AML-193 (cell line): ENCODE measurements at regions not wholly inside any gene's neighbourhood (a gene's known extent, or its start where the extent isn't known, plus 50 kb on each side); places are given as distances from the start of the nearest gene placed in this dataset.

ENCODE experiments used
- DNase-seq, 2 experiments: peaks; one replicate each; lab custom pipeline; 2025; lab: John Stamatoyannopoulos, UW

DNA sequence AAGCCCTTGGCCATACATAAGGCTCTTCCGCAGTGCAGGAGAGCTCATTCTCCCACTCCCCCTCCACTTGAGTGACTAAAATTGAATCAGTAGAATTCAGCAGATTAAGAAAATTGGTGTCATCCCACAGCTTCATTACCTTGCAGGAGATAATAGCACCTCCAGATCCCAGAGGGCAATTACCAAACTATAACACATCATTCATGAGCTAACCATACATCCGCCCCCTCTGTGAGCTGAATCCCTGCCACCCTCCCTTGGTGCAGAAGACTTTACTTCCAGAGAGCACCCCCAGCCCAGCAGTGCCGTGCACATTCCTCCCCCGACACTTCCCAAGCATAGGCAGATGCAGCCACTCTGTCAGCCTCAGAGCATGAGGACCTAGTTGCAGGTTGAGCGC lies 496.5 kb upstream of the B3GAT1 start:
- no peak for DNase-seq

DNA sequence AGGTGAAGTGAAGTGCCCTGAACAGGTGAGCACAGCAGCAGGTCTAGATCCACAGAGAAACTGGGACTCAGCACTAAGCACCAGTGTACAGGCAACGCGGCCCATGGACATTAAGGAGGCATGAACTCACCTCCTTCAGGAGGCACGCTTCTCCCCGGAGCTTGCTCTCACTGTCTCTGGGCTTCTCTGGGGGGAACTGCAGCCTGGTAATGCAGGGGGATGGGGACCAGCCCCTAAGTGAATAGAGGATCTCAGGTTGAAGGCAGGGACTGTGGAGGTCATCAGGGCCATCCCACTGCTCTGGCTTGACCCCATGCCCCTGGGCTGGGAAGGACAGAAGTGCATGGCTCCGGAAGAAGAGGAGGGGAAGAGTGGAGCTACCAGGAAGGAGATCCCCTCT lies 495.6 kb upstream of the B3GAT1 start:
- DNase-seq = no peak

DNA sequence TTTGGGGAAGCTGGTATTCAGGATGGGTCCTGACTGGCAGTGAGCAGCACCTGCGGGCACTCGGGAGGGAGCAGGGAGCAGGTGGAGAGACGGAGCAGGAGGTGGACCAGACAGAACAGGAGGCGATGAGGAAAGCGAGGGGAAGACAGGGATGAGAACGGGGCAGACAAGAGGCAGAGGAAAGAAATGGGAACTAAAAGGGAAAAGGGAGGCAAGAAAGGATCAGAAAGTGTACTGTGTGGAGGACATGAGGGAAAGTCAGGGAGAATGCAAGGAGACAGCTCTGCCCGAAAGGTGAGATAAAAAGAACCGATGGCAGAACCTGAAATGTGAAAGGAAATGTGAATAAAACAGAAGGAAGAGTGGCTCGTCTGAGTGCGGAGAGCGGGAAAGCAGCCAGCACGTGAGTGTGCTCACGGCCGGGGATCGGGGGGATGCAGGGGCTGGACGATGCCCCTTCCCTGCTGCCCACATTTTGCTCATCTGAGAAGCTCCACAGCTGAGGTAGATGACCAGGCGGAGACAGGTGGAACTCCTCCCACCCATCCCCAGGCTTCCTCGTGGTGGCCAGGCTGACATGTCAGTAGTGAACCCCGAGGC lies 494.4 kb upstream of the B3GAT1 start:
- DNase-seq = no peak

DNA sequence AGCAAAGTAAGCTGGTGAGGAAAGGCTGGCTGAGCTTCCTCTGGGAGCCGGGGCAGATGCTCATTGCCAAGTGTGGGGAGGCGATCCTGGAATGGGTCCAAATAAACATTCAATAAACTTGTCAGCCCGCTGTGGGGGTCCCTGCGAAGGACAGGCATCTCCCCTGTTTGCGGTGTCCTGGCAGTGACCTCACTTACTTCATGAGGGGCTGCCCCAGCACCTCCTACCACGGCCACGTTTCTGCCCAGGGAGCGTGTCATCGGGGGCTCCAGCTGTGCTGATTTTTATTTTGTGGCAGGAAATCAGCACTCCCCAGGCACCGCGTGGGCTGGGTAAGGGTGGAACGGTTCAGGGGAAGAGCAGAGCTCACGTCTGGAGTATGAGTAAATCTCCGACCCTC lies 493.9 kb upstream of the B3GAT1 start:
- no peak for DNase-seq

DNA sequence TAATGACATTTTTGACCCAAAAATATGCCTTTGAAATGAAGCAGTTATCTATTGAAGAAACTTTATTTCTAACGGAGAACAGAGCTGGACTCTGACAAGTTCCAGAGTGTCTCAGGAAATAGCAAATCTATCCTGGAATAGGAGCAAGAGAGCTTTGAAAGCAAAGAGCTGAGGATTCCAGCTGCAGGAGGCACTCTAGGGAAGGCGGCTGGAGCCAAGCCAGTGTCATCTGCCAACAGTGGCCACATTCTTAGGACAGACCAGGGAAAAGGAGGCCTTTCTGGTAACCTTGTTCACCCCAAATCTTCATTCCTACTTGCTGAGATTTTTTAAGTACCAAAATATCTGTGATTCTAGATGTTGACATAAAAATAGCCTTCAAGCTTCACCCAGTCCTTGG lies 493.5 kb upstream of the B3GAT1 start:
- no peak for DNase-seq

DNA sequence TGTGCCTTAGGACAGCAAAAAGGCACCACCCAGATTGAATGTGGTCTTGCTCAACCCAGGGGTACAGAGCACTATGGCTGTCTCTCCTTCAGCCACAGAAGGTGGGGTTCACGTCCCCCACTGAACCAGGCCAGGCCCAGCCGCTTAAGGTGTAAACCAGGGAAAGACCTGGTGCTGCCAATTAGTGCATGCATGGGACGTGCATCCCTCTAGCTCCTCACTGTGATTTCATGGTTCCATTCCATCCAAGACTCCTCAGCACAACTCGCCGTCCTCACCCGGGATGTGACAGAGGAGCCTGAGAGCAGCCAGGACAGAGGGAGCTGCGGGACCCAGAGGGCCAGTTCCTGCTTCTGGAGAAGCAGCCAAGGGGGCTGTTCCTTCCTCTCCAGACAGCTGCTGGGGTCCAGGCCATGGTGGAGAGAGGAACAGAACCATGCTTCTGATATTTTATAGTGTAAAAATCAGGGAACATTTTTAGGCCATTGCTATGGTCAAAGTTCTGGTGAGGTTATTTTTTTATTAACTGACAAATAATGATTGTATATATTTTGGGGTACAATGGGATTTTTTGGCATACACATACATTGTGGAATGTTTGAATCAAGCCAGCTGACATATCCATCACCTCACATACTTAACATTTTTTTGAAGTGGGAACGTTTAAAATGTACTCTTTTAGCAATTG lies 492.2 kb upstream of the B3GAT1 start:
- no peak for DNase-seq

DNA sequence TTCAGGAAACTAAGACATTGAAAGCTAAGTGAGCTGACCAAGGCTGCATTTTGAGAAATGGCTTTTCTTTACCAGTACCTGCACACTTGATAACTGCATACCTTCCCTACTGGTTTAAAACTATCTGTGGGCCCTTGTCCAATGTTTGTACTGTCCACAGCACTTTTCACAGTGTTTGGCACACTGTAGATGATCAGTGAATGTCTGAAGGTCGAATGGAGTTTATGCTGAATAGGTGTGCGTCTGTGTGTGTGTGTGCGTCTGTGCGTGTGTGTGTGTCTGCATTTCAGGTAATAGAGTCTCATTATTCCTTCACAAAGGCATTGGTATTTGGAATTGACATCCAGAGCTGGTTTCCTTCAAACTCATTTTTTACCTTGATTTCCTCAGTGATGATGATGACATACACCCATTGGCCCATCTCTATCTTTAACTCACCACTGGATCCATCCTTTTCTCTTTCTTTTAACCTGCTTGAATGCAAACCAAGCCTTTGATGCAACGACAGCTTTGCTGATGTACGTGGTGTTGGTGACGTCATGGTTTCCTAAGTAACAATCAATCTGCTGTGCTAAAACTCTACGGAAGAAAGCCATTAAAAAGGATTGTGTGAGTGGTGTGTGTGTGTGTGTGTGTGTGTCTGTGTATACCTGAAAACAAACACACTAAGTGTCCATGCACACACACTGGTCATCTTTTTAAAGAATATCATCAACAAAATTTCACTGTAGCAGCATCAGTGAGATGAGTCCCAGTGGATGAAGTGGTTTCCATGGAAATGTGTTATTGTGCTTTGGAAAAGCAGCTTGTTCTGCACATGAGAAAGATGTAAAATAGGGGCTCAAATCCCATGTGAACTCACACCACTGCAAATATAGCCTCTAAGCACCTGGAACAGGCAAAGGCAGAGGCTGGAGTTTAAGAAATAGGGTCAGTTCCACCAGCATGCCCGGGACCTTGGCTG lies 490.2 kb upstream of the B3GAT1 start:
- DNase-seq = no peak

DNA sequence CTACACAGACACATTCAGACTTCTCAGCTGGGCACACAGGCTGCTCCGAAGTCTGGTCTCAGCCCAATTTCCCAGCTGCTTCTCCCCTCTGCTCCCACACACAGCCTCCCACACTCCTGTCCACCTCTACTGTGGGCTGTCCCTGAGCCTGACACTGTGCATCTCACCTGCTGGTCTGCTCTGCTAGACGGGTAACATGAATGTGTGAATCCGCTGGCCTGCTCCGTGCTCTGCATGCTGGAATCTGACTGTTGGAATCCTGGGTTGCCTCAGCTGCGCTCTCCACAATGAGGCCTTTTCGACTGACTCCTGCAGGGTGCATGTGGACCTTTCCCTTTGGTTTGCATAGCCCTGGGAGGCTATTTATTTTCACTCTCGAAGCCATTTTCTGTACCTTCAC lies 489.5 kb upstream of the B3GAT1 start:
- no peak for DNase-seq

DNA sequence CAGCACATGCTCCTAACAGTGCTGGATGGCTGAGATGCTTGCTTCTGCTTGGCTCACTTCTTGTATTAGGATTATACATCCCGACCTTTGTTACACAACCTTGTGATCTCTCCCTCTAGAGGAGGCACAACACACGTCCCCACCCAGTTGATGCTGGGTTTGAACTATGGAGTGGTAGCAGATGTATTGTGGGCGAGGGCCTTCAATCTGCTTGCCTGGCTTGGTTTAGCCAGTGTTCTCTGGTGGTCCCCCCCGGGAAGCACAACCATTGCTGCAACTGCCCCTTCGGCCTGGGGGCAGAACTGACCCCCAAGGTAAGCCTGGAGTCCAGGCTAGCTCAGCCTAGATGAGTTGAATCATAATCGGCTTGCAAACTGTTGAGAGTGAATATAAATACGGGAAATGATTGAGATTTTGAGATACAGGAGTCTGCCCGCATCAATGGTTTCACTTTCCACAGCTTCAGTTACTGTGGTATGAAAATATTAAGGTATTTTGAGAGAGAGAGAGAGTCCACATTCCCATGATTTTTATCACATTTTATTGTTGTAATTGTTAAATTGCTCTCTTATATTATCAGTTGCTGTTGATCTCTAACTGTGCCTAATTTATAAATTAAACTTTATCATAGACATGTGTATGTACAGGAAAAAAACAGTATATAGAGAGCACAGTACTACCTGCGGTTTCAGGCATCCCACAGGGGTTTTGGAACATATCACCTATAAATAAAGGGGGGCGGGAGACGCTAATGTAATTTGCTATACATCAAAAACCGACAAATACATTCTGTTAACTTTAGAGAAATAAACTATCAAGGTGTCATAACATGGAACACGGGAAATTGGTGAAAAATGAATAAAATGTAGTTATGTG lies 482.0 kb upstream of the B3GAT1 start:
- DNase-seq = no peak

DNA sequence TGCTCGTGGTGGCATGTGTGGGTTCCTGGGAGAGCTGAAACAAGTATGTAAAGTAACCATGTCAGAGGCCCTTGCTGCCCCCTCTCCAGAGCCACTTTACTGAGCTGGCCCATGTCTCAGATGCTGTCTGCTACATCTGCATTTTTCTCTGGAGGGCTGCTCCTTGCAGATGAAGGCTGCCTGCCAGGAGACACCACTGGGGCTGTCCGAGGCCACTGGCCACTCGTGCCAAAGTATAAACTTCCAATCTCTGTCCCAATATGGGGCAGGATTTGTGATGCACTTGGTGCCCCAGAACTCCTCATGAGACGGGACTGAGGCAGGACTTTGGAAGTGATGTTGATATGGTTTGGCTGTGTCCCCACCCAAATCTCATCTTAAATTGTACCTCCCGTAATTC lies 478.4 kb upstream of the B3GAT1 start:
- no peak for DNase-seq

DNA sequence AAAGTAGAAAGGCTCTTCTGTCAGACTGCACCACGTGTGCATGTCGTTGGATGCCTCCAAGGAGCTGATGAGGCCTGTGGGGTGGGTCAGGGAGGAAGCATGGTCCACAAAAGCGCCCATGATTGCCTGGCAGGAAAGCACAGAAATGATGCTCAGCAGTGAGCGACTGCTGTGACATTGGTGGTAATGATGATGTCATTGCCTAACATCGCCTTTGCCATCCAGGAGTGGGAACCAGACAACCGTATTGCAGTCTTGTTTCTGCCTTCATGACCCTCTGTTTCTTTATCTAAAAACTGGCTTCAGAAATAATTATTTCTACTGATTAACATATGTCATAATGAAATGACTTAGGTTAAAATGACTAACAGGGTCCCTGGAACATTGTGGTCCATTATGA lies 477.8 kb upstream of the B3GAT1 start:
- DNase-seq = no peak

DNA sequence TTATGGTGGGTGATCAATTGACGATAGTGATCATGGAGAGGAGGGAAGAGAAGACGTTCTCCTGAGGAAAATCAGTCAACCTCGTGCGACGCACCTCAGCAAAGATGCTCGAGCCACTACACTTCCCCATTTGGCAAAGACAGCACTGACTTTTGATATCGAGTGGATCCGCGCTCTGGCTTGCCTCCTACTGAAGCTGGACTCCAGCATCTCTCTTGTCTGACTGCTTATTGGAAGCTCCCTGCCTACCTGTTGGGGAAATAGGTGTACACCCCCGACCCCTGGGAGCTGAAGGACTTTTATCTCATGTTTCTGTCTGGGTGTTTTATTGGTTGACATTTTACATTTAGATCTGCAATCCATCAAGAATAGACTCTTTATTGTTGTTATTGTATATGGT lies 476.8 kb upstream of the B3GAT1 start:
- DNase-seq = no peak

DNA sequence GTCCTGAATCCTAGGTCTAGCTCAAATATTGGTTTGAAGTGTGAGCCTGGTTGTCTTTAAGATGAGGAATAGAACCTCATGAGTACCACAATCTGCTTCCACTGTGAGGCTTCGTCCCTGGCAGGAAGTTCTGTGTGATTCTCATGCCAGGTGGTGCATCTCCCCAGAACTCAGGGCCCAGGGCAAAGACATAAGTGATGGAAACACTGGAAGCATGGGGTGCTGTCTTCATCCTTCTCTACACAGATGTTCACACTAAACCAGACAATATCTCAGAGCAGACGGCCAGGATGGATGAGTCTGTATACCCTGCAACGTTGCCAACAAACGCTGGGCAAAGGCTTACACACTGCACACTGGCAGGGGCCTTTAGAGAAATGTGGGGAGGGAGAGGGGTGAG lies 475.9 kb upstream of the B3GAT1 start:
- DNase-seq = no peak

DNA sequence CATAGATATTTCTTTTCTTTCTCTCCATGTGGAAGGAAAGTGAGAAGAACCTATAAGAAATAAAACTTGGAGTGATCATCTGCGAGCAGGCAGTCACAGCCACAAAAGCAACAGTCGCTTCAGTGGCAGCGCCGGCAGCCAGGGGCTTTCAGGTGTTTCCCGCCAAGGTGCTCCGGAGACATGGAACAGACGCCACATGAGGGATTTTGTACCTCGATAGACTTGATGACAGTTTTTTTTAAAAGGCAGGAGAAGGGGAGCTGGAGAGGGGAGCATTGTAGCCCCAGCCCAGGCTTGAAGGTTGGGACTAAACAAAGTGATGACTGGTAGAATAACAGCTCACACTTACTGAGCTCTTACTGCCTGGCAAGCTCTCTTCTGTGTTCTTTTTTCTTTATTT lies 471.4 kb upstream of the B3GAT1 start:
- no peak for DNase-seq

DNA sequence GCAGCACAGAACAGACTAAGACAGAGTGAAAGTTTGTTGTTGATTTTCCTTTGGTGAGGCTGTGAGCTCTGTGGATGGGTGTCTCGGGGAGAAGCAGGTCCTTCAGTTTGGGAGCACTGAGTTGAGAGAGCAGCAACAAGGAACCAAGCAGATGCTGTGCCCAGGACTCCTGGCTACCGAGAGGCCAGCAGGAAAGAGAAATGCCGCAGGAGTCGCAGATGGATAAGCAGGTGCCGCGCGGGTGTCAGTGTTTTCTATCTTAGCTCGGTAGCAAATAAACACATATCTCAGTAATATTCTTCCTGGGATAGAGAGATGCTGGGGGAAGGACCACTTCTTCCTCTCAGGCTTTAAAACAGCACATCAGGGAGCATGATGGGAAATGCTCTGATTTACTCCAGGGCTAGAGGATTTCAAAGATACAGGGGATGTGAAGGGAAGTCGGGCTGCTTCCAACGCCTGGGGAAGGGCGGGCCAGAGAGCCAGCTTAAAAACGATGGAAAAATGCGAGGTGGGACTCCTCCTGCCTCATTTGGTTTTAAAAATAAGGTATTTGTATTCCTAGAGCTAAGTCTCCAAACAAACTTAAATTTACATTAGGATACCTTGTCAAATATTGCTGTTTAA lies 470.7 kb upstream of the B3GAT1 start:
- DNase-seq = no peak

DNA sequence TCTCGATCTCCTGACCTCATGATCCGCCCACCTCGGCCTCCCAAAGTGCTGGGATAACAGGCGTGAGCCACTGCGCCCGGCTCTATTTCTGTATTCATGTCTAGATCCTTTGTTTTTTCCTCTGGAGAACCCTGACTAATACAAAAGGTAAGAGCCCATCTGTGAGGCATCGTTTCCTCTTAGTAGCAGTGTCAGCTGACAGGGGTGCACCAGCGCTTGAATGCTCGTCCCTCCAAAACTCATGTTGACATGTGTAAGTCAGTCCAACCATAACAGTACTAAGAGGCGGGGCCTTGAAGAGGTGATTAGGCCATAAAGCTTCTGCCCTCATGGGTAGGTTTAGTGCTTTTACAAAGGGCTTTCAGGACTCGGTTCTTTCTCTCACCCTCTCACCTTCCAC lies 470.1 kb upstream of the B3GAT1 start:
- no peak for DNase-seq

DNA sequence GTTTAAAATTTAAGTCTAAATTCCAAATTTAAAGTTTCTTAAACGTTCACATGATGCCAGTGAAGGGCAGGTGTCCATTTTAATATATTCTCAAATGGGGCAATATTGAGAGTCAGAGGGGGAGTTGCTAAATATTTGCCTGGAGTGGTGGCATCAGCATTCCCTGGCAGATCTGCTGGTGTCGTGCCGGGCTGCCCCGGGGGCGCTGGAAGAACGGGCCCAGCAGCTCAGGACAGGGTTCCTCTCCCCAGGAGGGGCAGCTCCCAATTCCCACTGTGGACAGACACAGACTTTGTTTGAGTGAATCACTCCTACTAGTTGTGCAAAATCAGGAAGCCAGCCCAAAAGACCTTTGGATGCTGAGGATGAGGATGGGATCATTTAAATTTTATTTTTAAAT lies 468.7 kb upstream of the B3GAT1 start:
- DNase-seq = no peak

DNA sequence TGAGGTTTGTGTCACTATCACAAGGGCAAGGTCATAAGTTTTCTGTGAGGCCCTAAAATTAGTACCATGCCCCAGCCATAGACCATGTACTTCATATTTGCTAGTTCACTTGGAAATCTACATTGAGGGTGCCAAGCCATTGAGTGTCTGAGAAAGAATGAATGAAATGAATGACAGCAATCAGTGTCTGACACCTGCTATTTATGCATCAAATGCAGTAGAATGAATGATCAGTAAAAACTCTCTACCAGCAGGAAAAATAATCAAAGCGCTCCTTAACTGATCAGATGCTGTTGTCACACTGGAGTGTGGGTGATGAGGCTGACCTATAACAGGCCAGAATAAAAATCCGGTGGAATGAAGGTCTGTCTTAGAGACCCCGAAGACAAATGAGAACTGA lies 467.9 kb upstream of the B3GAT1 start:
- no peak for DNase-seq

DNA sequence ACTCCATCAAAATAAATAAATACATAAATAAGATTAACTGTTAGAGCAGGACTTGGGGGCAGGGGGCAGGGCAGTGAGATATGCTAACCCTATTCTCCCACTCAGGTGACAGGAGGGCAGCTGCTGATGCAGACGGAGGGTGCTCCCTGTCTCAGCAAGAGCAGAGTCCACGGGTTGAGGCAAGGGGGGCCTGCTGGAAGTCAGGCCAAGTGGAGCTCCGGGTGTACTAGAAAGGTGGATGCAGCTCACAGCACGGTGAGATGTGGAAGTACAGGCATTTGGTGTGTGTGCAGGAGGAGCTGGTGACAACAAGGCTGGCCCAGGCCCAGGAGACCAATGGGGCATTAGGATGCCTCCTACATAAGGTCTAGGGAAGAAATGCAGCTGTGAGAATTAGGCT lies 467.3 kb upstream of the B3GAT1 start:
- no peak for DNase-seq

DNA sequence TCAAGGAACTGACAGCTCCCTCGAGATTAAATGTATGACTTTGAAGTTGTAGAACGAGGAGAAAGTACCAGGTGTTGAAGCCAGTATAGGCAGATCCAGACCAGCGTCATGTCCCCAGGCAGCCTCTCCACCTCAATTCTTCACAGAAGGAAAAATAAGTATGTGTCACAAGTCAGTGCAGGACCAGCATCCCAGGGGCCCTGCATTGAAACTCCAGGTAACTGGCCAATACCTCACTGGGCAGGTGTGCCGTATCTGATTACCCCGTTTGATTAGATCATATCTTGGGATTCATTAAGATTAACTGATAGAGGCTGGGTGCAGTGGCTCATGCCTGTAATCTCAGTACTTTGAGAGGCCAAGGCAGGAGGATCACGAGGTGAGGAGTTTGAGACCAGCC lies 466.7 kb upstream of the B3GAT1 start:
- no peak for DNase-seq

DNA sequence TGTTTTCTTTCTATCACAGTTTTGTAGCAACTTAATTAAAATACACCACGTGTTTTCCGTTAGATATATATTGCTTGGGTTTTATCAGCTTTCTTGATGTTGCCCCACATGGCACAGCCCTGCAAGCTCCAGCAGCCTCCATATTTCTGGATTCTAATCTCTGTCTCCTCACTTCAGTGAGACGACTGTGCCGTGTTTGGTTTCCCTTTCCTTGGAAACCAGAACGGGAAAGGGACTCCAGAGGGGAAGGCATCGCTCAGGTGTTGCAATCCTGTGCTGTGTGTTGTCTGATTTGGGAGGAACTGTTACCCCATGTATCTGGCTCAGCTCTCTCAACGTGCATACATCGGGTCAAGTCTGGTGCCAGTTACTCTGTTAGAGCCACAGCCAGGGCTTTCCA lies 464.2 kb upstream of the B3GAT1 start:
- no peak for DNase-seq
